ENCODE measurements at regions not wholly inside any gene's neighbourhood (a gene's known extent, or its start where the extent isn't known, plus 50 kb on each side); places are given as distances from the start of the nearest gene placed in this dataset.
"Not testable (repeated sequence)": the region's sequence is repeated elsewhere in the genome, so short reads cannot be mapped to it uniquely, and the experiment has no call there.

- no peak for DNase-seq
Observed at GRCh38 chr5:124973661-124974060, 227.2 kb upstream of the ZNF608 start.

GRCh38 chr5:124976086-124976485, 229.6 kb upstream of the ZNF608 start:
- DNase-seq, result no peak

- no peak for DNase-seq
Observed at GRCh38 chr5:124979251-124979650, 232.8 kb upstream of the ZNF608 start.

DNA sequence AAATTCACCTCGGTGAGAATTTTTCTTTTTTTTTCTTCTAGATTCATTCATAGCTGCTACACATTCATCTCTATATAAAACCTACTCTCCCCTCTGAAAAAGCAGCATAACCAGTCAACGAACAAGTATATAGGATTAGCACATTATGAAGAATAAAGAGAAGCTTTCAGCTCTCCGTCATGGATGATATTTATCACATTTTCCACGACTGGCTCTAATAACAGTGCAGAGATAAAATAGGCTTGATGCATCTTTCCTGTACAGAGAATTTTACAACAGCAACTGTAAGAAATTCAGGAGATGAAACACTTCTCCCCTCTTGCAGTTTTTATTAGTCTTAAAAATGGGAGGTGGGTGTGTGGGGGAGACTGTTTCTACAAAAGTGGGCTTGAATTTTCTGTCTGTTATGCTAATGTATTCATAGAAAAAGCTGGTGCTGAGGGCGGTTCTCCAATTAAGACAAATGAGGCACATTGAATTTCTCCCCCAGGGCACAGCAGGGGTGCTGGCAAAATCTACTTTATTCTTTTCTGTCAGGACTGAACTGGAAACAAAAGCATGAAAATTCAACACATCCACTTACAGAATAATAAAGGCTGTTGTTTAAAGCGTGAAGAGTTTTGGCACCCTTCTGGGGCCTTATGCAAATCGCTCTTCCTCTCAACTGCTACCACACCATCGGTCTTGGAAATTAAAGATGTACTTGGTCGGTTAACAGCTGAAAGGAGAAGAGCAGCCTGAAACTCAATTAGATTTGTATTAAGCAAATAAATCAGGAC, 233.9 kb upstream of the ZNF608 start:
- DNase-seq, result no peak

DNA sequence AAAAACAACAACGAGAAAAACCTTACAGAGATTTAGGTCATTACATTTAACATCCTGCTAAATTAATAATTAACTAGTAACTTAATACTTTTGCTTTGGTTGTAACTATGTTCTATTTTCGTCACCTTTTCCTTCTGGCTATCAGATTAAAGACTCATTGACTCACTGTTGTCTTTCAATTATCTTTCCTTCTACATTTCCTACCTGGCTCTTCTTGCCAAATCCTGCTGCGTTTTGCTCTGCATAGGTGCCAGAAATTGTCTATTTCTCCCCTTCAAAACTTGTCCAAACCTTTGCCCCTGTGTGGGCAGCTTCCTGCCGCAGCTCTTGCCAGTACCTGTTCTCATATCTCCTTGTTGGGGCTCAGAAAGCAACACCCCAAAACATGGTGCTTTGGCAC, 235.5 kb upstream of the ZNF608 start:
- DNase-seq, result no peak

DNA sequence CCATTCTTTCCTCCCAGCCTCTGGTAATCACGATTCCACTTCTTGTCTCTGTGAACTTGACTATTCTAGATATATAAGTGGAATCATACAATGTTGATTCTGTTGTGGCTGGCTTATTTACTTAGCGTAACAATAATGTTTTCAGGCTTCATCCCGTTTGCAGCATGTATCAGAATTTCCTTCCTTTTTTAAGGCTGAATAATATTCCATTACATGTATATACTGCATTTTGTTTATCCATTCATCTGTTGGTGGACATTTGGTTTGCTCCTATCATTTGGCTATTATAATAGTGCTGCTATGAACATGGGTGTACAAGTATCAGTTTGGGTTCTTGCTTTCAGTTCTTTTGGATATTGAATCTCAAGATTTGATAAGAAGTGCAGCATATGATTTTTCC, 239.7 kb upstream of the ZNF608 start:
- no peak for DNase-seq

DNA sequence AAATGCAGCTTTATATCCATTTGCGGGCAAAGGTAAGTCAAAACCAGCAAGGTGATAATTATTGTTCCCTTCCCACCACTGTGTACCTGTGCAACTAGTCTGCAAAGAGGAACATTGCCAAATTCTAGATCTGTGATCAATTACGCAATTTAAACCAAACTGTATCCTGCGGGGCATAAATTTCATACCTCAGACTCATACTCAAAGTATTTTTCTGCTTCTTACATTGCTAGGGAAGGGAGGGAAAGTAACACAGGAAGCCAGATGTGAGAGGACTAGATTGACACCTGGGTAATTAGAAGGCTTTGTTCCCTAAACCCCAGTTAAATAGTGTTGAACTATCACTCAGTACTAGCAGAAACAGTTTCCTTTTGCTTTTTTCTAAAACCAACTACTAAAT, 240.2 kb upstream of the ZNF608 start:
- no peak for DNase-seq

DNA sequence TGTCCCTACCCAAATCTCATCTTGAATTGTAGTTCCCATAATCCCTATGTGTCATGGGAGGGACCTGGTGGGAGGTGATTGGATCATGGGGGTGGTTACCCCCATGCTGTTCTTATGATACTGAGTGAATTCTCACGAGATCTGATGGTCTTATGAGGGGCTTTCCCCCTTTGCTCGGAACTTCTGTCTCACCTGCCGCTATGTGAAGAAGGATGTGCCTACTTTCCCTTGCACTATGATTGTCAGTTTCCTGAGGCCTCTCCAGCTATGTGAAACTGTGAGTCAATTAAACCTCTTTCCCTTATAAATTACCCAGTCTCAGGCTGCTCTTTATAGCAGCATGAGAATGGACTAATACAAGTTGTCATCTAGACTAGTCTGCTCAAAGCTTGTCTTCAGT, 241.3 kb upstream of the ZNF608 start:
- not testable (repeated sequence) for DNase-seq

DNA sequence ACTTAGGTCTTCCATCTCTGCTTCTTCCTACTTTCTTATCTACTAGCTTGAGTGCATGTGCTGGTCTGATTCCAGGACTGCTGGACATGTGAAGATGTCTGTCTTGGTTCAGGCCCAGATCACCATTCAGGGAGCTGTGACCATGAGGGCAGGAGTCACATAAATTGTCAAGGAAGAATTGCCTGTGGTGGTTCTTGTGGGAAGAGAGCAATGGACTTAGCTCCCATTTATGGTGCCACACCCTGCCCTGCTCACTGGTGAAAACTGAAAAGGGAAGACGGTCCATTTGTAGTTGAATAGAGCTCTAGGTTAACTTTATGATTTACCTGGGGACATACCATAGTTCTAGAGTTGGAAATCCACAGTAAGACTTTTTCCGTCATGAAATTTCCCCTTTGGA, 244.3 kb upstream of the ZNF608 start:
- DNase-seq, result no peak

GRCh38 chr5:124995421-124995820, 249.0 kb upstream of the ZNF608 start:
- DNase-seq, result no peak

GRCh38 chr5:124996023-124996763, 249.8 kb upstream of the ZNF608 start:
- no peak for DNase-seq

DNA sequence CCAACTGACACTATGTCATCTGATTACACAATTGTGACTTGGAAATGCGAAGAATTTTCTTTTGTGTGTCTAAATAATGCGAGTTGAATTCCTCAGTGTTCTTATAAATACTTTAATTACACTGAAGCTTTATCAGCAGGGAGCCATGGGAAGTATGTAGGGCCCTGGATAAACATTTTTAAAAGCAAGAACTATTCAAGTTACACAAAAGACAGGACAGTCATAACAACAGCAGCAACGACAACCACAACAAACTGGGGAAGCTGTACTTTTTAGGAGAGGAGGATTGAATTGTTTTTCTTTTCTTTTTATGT, 250.3 kb upstream of the ZNF608 start:
- no peak for DNase-seq

GRCh38 chr5:124997186-124997893, 250.9 kb upstream of the ZNF608 start:
- no peak for DNase-seq

GRCh38 chr5:124998520-124998919, 252.1 kb upstream of the ZNF608 start:
- DNase-seq, result no peak

GRCh38 chr5:125002727-125003598, 256.5 kb upstream of the ZNF608 start:
- DNase-seq, result no peak

GRCh38 chr5:125004009-125004408, 257.6 kb upstream of the ZNF608 start:
- DNase-seq, result no peak

GRCh38 chr5:125005266-125005665, 258.8 kb upstream of the ZNF608 start:
- no peak for DNase-seq

- DNase-seq, result no peak
Observed at GRCh38 chr5:125006011-125006685, 259.7 kb upstream of the ZNF608 start.

GRCh38 chr5:125010356-125010755, 263.9 kb upstream of the ZNF608 start:
- DNase-seq, result no peak

- DNase-seq, result no peak
Observed at GRCh38 chr5:125011014-125011413, 264.6 kb upstream of the ZNF608 start.

- DNase-seq, result no peak
Observed at GRCh38 chr5:125011419-125011818, 265.0 kb upstream of the ZNF608 start.

DNA sequence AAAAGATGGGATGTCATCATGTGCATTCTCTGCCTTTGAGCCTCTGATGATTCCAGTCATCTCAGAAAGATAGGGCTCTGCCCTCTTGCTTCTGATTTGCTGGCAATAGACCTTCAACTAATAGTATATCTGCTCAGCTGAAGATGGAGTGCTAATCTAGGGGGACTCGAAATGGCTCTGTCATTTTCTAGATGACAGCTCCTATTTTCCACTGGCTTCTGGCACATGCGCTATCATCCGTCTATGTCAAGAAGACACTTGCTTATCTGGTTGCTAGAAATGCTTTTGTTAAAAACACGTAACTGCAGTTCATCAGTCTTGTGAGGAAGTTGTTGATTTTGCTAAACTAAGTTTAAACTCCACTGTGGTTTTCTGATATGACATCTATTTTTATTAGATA, 265.5 kb upstream of the ZNF608 start:
- DNase-seq, result no peak
